ENCODE measurements at regions not wholly inside any gene's neighbourhood (a gene's known extent, or its start where the extent isn't known, plus 50 kb on each side); places are given as distances from the start of the nearest gene placed in this dataset.
"Not testable (repeated sequence)": the region's sequence is repeated elsewhere in the genome, so short reads cannot be mapped to it uniquely, and the experiment has no call there.

DNA sequence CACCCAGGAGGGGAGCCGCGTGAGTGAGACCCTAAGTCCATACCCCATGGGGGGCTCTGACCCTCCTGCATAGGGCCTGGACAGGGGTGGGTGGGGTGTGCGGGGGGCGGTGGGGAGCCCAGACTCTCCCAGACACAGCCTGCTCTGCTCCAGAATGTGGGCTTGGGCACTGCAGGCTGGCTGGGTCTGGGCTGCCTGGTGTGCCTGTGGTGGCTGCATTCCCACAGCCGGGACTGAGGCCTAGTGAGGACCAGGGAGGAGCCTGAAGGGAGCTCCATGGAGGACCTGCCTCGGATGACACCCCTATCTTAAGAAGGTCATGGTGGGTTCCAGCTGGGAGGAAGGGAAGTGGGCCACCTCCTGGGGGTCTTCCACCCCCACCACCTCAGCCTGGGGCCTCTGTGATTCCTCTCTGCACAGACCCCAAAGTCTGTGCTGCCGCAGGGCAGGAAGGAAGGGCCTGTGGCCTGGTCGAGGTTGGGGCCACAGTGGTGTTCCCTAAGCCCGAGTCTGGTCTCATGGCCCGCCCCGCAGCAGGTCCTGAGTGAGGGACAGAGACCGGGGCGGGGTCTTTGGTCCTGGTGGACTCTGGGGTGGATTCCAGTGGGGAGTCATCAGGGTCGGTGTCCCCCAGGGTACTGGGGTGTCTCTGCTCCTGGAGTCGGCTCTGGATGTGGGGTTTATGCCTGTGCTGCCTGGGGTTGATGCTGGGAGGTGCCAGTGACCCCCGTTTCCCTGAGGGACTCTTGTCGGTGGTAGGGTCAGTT lies 392.3 kb downstream of the TMEM121 start:
- FAIRE-seq (no peak), DNase-seq (ENCODE audit: insufficient read length, low spot score) (no peak)
- no peak for TF ChIP-seq POLR2A (IDR thresholded peaks at IDR 0.05; ENCODE audit: low read depth, low read length)

DNA sequence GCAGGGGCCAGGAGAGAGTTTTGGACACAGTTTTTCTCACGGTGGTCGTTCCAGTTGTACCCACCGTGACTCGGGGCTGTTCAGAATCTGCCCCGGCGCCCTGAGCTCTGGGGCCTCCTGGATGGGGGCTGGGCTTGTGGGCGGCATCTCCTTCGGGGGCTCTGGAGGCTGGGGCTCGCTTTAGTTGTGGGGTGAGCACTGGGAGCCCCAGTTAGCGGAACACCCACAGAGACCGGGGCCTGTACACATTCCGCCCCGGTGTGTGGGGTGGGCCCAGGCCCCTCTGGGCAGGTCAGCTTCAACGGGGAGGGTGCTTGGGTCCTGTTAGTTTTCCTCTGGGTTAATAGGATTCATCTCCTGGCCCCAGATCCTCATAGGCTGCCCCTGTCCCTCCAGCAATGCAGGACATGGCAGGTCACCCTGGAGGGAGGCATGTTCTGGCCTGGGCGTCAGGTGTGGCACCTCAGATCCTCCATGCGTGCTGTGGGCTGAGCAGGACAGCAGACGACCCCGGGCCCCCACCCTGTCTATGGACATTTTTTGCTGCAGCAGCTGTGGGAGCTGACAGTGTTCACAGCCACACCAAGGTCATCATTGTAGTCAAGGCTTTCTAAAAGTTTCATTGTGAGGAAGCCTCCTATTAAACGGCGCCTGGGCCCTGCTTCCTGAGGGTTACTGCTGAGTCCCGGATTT lies 393.2 kb downstream of the TMEM121 start:
- TF ChIP-seq POLR2A (IDR thresholded peaks at IDR 0.05; ENCODE audit: low read depth, low read length): no peak
- DNase-seq (ENCODE audit: insufficient read length, low spot score) (no peak), FAIRE-seq (no peak)

DNA sequence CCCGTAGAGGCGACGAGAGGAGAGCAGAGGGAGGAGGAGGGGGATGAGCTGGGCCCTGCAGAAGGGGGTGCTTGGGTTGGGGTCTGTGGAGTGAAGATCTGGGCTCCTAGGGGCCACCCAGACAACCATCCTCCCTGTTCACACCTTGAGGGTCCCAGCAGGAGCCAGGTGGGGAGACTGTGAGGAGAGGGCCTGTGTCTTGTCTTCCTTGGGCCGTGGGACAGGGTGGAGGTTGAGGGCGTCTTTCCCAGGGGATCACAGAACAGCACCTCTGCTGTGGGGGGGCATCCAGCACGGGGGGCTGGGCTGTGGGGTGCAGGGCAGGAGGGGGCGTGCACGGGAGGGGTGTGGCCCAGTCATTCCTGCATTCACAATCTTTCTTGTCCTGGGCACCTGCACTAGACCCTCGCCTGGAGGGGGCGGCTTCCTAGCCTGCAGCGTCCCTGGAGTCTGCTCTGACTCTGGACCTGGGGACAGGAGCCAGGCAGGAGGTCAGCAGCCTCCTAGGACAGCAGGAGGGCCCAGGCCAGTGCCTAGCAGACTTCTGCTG lies 393.8 kb downstream of the TMEM121 start:
- DNase-seq (ENCODE audit: insufficient read length, low spot score); FAIRE-seq: not testable (repeated sequence)

DNA sequence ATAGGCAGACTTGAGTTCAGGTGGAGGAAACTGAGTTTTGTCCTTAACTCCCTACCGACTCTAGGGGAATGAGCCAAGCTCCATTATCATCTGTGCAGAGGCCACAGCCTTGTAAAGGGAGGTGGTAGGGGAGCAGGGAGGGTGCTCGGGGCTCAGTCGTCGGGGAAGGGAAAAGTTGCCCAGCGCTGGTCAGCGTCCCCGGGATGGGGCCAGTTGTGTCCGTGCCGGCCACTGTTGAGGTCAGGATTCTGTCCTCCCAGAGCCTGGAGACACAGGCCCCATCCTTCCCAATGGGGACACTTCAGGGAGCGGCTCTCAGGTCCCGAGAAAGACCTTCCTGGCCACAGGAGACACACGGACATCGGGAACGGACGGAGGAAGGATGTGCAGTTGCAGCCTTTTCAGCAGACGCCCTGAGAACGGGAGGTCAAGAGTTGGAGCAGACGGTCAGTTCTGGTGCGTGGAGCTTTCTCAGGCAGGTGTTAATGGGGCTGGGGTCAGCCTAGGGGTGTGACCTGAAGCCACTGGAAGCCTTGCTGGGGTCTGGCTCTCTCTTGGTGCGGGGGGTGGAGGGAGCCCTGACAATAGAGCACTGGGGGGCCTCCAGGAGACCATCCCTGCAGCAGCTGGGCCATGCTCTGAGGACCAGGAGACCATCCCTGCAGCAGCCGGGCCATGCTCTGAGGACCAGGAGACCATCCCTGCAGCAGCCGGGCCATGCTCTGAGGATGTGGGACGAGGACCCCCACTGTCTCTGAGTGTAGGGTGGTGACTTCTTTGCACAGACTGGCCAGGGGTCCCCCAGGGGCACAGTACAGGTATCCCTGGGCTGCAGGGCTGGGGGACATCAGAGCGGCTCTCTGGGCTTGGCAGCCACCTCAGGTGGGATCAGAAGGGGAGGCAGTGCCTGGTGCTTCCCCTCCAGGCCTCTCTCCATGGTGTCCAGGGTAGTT lies 394.7 kb downstream of the TMEM121 start:
- FAIRE-seq; DNase-seq (ENCODE audit: insufficient read length, low spot score): not testable (repeated sequence)

DNA sequence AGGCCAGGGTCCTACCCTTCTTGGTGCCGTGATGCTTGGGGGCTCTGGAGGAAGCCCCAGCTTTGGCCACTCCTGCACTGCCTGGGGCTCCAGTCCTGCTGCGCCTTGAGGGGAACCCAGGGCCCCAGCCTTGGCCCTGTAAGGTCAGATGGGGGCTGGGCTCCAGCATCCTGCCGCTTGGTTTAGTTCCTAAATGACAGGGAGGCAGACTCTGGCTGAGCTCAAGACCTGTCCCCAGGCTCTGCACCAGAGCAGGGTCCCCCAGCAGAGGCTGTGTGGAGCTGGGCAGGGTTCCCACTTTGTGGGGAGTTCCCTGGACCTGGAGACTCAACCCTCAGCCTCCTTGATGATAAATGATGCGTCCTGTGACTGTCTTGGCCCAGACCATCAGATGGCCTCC lies 395.4 kb downstream of the TMEM121 start:
- DNase-seq (ENCODE audit: insufficient read length, low spot score); FAIRE-seq: not testable (repeated sequence)

DNA sequence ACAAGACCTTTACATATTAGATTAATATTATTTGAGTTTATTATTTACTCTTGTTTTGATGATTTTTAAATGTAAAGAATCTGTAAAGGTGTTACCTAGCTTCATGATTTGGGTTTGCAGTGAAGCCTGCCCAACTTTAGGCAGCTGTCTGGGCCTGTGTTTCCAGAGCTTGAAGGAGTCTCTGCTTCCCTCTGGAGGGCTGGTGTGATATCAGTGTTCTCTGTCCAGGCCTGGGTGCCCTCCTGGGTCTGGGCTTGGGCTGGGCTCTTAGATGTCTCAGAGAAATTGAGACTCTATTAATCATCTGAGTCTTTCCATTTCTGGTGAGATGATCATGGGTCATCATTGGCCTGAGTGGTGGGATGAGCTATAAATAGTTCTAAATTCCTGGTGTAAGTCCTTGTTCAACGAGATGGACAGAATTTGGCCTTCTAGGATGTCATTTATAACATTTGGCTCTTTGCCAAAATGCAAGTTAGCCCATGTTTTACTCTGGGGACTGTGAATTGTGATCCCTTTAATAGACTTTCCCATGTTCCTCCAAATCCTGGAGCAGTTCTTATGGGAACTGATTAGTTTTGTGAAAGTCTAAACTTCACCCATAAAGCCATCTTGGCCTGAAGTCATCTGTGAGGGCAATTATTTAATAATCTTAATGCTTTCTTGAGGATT lies 397.3 kb downstream of the TMEM121 start:
- not testable (repeated sequence) for DNase-seq (ENCODE audit: insufficient read length, low spot score); FAIRE-seq

DNA sequence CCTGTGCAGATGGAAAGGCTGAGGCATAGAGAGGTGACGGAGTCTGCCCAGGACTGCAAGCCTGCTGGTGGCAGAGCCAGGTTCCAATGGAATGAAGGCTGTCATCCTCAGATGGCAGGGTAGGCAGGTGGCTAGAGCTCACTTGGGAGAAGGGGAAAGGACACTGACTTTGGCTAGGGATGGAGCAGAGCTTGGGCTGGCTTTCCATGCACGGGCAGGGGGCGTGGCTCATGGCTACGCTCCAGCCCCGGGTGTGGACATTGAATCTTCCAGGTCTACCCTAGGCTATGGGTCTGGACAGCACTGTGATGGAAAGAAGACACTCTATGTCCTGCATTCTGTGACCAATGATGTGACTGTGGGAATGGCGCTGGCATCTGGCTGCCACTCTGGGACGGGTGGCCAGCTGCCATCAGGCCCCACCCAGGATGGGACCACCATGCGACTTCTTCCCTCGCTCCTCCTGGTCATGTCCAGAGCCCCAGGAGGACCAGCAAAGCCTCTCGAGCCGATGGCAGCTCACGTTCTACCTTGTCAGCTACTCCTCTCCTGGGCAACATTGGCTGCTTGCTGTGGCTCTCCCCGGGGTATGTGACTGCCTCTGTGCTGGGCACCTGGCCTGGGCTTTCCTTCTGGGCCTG lies 398.7 kb downstream of the TMEM121 start:
- FAIRE-seq (no peak), DNase-seq (ENCODE audit: insufficient read length, low spot score) (no peak)
- TF ChIP-seq POLR2A (IDR thresholded peaks at IDR 0.05; ENCODE audit: low read depth, low read length): no peak

DNA sequence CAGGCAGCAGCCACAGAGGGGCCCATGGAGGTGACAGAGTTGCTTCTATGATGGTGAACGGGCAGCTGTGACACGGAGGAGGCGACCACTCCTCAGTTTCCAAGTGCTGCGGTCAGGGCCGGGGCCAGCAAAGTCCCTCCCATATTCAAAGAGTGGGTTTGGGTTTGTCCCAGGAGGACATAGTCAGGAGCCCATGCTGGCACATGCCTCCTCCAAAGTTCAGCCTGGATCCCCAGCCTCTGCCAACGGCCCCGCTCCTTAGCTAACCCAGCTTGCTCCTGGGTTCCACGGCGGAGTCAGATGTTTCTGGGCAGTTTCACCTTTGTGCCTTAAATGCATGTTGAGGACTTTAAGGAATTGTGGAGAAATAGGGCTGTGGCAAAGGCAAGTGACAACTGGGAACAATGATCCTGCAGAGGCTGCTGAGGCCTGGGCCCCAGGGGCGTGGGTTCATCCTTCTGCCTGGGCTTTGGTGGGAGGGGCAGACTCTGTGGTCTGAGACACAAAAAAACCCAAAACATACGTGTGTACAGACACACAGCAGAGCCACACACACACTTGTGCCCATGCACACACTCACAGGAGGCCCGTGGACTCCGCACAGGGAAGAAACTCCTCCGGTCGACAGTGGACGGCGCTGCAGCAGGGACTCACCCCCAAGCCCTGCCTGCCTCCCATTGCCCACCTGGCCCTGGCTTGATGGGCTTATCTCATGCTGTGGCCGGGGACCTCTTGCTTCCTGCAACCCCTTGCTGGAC lies 399.4 kb downstream of the TMEM121 start:
- DNase-seq (ENCODE audit: insufficient read length, low spot score): no peak
- TF ChIP-seq POLR2A (IDR thresholded peaks at IDR 0.05; ENCODE audit: low read depth, low read length): no peak
- no peak for FAIRE-seq

DNA sequence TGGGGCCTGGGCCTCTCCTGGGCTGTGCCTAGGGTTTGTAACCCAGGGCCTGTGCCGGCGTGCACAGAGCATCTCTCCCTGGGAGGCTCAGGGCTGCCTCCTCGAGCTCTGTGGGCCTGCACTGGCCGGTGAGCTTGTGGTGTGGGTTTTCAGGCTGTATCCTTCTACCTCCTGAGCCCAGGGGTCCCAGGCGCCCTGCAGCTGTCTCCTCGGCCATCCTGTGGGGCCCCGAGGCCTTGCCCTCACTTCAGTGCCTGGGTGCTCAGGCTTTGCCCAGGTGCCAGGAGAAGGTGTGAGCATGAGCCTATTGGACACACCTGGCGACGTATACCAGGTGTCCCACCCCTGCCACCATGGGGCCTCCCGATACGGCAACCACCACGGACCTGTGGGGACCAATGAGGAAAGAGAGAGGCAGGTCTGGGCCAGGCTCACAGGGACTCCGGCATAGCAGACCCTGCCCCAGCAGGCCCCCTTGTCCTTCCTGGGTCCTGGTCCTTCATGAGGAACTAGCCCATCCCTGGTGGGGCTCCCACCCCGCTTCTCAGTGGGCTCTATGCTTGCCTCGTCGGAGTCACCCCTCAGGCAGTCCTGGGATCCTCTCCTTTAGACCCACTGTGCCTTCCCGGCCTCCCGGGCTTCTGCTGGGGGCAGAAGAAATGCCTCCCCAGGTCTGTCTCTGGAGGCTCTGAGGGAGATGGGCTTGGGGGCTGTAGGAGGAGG lies 400.2 kb downstream of the TMEM121 start:
- TF ChIP-seq POLR2A (IDR thresholded peaks at IDR 0.05; ENCODE audit: low read depth, low read length): no peak
- DNase-seq (ENCODE audit: insufficient read length, low spot score) (no peak), FAIRE-seq (no peak)

DNA sequence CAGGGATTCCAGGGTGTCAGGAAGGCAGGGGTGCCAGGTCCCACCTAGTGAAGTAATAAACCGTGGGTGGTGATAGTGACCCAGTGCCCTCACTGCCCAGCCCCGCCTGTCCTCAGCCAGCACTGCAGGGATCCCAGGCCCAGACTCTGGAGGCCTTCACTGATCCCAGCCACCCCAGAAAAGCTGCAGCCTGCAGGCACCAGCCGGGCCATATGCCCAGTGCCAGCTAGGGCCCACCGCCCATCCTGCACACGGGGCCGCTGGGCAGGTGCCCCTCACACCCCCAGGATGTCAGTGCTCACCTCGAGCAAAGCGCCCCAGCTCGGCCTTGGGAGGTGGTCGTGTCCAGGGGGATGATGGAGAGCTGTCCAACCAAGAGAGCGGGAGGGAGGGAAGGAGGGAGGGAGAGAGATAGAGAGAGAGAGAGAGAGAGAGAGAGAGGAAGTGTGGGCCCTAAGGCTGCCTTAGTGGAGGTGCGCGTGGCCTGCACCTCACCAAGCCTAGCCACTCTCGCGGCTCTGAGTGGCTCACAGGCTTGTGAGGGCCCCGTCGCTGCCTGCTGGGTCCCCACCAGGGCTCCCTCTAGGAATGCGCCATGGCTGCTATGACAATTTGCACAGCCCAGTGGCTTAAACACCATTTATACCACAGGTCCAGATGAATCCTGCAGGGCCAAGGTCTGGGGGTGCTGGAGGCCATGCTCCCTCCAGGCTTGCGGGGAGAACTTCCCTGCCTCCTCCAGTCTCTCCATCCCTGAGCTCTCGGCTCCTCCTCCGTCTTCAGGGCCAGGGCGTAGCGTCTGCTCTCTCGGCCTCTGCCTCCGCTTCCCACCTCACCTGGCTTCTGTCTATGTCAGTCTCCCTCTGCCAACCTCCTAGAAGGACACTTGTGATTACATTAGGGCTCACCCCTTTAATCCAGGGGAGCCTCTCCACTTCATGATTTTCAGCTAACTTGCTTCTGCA lies 401.0 kb downstream of the TMEM121 start:
- DNase-seq (ENCODE audit: insufficient read length, low spot score): no peak
- no peak for FAIRE-seq
- no peak for TF ChIP-seq POLR2A (IDR thresholded peaks at IDR 0.05; ENCODE audit: low read depth, low read length)

DNA sequence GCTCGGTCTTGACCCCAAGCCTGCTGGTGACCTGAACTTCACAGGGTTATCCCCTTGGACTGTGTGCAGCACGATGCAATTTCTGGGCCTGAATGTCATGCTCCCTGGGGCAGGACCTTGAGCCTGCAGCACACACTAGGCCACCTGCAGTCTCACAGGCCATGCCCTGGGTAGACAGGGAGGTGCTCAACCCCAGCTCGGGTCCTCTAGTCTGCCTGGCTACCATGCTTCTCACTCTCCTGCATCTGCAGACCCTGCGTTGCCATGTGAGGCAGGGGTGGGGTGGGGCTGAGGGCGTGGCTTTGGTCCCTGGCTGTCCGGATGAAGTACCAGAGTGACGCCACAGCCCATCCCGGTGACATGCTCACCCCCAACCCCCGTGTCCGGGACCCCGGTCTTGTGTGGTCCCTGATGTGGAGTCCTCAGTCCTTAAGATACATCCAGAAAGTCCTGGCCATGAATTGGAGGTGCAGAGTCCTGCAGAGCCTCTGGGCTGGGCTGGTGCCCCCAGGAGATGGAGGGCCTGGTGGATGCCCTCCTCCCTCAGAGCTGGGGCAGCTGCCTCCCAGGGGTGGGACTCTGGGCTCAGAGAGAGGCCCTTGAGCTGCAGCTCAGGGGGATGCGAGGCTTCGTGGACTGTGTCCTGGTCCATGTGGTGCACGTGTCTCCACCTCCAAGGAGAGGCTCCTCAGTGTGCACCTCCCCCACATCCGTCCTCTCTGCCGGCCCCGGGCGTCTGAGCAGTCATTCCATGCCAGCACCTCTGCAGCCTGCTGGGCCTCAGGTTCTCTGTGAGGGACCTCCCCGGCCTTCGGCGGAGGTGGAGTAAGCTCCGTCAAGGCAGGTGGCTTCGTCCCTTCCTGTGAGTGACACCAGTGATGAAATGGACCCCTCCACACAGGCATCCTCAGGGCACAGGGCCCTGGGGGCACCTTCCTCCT lies 402.1 kb downstream of the TMEM121 start:
- FAIRE-seq; DNase-seq (ENCODE audit: insufficient read length, low spot score): not testable (repeated sequence)

All from H54 (cell line).